CD4-positive, alpha-beta T cell treated with Interleukin-17A for 4 hours (primary cell): ENCODE measurements at regions not wholly inside any gene's neighbourhood (a gene's known extent, or its start where the extent isn't known, plus 50 kb on each side); places are given as distances from the start of the nearest gene placed in this dataset.
"Not testable (repeated sequence)": the region's sequence is repeated elsewhere in the genome, so short reads cannot be mapped to it uniquely, and the experiment has no call there.

ENCODE experiments used
- DNase-seq: peaks from one replicate; pipeline ENCODE4 v3.0.0-alpha.2; 2020; ENCODE audit warnings: mixed read lengths

- no peak for DNase-seq
Observed at GRCh38 chr1:222955964-222956363, 141.1 kb downstream of the DISP1 start.

DNA sequence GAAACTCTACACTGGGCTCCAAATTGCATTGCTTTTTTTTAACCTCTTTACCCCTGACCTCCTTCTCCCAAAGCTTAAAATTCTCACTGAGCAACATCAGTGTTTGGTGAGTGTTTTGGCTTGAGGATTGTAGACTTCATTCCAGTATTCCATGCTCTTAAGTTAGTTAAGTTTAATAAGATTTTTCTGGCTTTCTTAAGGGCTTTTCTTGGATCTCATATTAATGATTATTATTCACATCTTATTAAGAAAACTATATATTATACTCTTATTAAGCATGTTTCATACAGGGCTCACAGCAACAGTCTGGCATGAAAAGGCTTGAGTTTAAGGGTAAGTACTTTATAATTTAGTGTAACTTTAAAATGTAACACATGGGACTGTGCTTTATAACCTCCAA lies 141.8 kb downstream of the DISP1 start:
- no peak for DNase-seq

DNA sequence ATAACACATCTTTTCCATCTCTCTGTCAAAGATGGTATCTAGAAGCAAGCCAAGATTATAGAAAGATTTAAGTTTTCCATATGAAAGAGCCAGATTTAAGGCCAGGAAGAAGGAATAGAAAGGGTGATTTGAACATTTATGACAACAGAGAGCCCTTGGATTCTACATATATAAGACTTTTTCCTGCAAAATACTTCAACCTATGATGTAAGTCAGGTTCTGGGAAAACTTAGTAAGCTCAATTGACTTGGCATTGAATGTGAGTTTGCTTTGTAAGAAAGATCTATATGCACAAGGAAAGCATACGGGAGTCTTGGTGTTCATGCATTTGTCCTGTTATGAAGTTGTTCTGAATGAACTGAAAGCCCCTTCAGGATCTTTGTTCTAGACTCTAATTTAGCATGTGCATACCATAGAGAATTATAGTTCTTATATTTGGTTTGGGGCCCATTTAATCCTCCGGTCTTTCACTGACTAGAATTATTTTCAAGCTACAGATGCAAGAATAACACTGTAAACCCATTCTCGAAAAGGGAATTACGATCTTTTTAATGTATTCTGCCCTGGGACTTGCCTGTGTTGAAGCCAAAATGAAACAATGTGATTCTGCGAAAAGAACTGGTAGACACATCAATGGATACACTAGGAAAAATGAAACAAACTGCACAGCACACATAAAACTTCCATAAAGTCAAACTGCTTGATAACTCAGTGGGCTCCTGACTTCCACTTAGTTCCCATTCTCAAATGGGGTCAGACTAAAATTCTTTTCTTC lies 152.8 kb downstream of the DISP1 start:
- no peak for DNase-seq

GRCh38 chr1:222970040-222970439 lies 155.2 kb downstream of the DISP1 start:
- no peak for DNase-seq

DNA sequence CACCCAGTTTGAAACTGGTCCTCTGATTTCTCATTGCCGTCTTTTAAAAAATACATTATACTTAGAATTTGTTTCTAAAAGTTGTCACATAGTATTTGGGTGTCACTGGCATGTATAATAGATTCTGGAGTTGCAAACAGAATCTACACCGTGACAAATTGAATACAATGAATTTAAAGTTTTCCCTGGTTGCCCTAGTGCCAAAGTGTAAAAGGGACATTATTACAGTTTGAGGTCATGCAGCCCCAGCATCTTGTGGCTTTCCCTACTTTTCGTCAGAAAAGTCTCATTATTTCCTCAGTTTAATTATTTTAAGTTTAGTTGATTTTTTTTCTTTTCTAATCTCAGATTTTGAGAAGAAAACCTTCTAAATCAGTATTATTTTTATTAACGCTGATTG lies 155.9 kb downstream of the DISP1 start:
- DNase-seq = no peak

GRCh38 chr1:222971146-222971545 lies 156.3 kb downstream of the DISP1 start:
- no peak for DNase-seq

GRCh38 chr1:222973561-222973960 lies 158.7 kb downstream of the DISP1 start:
- DNase-seq = no peak

DNA sequence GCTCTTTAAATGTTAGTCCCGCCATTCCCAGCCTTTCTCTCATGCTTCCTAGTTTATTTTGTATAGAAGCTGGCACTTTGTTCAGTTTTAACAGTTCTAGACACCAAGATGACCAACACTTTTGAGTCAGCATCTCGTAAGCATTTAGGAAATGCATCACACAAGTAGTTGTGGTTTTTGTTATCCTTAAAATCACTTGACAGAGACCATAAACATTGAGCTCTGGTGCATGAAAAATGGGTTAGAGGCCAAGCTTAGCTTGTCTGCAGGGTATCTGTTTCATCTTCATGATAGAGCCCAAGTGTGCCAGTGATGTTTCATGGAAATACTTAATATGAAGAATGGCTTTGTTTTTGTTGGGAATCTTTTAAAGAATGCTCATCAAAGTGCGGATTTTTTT lies 159.7 kb downstream of the DISP1 start:
- DNase-seq = no peak

GRCh38 chr1:222975472-222976122 lies 160.8 kb downstream of the DISP1 start:
- DNase-seq = no peak

DNA sequence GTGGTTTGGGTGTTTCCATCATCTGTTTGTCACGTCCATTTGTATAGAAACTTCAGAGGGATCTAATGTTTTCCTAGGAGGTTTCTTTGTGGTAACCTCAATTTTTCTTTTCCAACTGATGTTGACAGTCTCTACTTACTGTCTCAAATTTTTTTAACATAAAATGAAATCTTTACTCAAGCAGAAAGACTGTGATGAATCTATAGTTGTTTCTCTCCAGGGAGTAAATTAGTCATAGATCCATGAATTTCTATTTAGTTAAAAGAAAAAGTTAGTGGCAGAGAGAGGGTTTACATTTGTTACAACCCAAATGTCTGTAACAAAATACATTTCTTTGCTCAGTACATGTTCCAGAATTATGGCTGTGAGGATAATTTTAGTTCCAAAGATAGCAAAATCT lies 161.6 kb downstream of the DISP1 start:
- DNase-seq = no peak

- not testable (repeated sequence) for DNase-seq
Observed at GRCh38 chr1:222977294-222977693, 162.5 kb downstream of the DISP1 start.

DNA sequence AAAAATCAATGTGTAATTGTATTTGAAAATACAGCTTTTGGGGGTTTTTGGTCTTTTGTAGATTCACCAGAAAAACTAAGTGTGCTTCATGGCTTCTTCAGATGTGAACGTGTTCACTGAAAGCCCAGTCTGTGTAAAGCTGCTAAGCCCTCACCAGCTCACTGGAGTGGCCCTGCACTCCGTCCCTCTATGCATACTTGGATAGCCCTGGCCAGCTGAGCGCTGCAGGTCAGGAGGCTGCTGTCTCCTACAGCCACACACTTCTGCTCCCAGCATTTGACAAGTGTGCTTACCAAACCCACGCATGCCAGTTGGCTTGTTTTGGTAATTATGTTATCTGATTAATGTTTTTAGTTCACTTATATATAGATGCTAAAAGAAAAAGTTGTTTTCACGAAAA lies 163.5 kb downstream of the TLR5 start:
- DNase-seq = no peak

- DNase-seq = no peak
Observed at GRCh38 chr1:222987674-222988076, 155.4 kb downstream of the TLR5 start.

DNA sequence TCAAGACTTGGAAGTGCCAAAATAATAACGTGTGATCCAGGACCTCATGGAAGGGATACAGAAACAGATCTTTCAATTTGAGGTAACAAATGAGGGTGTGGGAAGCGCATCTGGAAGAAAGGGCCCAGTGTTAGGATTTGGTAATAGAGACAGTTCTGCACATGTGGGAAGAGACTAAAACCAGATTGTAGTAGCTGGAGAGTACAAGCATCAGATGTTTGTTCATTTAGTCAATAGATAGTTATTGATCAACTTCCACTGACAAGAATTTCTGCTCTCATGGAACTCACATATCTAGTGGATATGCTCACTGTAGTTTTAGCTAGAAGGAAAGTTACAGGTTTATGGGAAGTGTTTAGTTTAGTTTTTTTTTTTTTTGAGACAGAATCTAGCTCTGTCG lies 153.6 kb downstream of the TLR5 start:
- DNase-seq = no peak

GRCh38 chr1:222991177-222991576 lies 151.9 kb downstream of the TLR5 start:
- no peak for DNase-seq

- no peak for DNase-seq
Observed at GRCh38 chr1:222991908-222992307, 151.1 kb downstream of the TLR5 start.

DNA sequence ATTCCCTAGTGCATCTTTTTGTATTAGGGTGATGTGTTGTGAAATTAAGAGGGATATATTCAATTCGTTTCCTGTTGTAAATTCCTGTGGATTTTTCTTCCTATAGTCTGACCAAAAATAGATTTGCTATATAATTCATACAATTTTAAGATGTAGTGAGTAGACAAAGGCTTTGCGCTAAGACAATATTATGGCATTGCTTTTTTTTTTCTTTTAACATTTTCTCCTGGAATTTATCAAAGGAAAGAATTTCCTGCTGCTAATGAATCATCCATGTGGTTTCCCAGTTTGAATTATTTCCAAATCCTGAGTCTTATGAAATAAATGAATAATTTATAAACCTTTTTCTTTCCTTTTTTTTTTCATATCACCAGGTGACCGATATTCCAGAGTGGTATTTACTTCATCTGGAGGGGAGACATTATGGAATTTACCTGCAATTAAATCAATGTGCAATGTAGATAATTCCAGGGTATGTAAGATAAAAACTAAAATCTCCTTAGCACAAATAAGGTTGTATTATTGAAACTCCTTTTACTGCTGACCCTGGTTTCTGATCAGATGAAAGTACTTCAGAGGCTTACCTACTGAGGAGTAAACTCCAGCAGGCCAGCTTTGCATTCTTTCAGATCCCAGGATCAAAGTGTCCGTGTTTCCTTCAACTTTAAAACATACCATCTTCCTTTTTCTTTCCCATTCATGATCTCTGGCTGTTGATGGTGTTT lies 148.4 kb downstream of the TLR5 start:
- no peak for DNase-seq

DNA sequence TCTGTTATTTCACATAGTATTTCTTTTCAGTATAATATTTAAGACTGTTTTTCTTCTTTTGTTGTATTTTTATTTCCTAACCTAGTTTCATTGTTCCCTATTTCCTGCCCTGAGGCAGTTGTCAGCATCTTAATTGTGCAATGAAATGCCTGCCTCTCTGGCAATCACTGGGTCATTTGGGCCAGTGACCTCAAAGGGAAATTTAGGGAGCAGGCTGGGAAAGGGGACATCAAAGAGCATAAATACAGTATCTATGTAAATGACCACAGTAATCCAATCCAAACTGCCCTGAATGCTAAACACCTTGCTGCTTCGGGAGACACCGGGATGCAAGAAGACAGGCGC lies 147.8 kb downstream of the TLR5 start:
- DNase-seq = no peak

GRCh38 chr1:222995620-222996309 lies 147.3 kb downstream of the TLR5 start:
- no peak for DNase-seq

- DNase-seq = no peak
Observed at GRCh38 chr1:222996310-222996975, 146.6 kb downstream of the TLR5 start.

- DNase-seq = no peak
Observed at GRCh38 chr1:223000632-223001031, 142.4 kb downstream of the TLR5 start.

- no peak for DNase-seq
Observed at GRCh38 chr1:223001653-223002634, 141.1 kb downstream of the TLR5 start.
